ENCODE measurements at regions not wholly inside any gene's neighbourhood (a gene's known extent, or its start where the extent isn't known, plus 50 kb on each side); places are given as distances from the start of the nearest gene placed in this dataset.

GRCh38 chr2:192438239-192438638 is 243.5 kb upstream of the TMEFF2 start:
- intact Hi-C loops (cut with DNase I; ENCODE audit: low total_unique reads): no loop called here
- H3K4me3 ChIP-seq: no peak overlapping the region

GRCh38 chr2:192437653-192438052 is 242.9 kb upstream of the TMEFF2 start:
- Histone ChIP-seq H3K9me3 (no peaks in the 10 kb centered on the region), H3K36me3 (no peaks in the 10 kb centered on the region), H3K27ac (no peak overlapping the region), H3K4me1 (no peaks in the 10 kb centered on the region), H3K27me3 (no peaks in the 10 kb centered on the region), H3K4me3 (no peak overlapping the region)
- intact Hi-C loops (cut with DNase I; ENCODE audit: low total_unique reads): no loop called here
- TF ChIP-seq POLR2A (IDR thresholded peaks at IDR 0.05): no peak
- no peak for TF ChIP-seq POLR2AphosphoS5 (IDR thresholded peaks at IDR 0.05)
- no peak for TF ChIP-seq CTCF (IDR thresholded peaks at IDR 0.05)
- DNase-seq (ENCODE audit: low spot score in 2 of 2): no peak

More at GRCh38 chr2:192438239-192438638, 243.5 kb upstream of the TMEFF2 start:
- no peak for TF ChIP-seq POLR2AphosphoS5 (IDR thresholded peaks at IDR 0.05)
- TF ChIP-seq CTCF (IDR thresholded peaks at IDR 0.05): no peak
- no peak for TF ChIP-seq POLR2A (IDR thresholded peaks at IDR 0.05)
- Histone ChIP-seq H3K27me3 (no peaks in the 10 kb centered on the region), H3K27ac (no peak overlapping the region), H3K36me3 (no peaks in the 10 kb centered on the region), H3K4me1 (no peaks in the 10 kb centered on the region), H3K9me3 (no peaks in the 10 kb centered on the region)
- no peak for DNase-seq (ENCODE audit: low spot score in 2 of 2)

- no peaks in the 10 kb centered on the region for H3K4me1 ChIP-seq
- H3K36me3 ChIP-seq: no peaks in the 10 kb centered on the region
- intact Hi-C loops (cut with DNase I; ENCODE audit: low total_unique reads): no loop called here
- H3K27ac ChIP-seq: no peak overlapping the region
- H3K4me3 ChIP-seq: no peak overlapping the region
- TF ChIP-seq CTCF (IDR thresholded peaks at IDR 0.05) (no peak), POLR2AphosphoS5 (IDR thresholded peaks at IDR 0.05) (no peak), POLR2A (IDR thresholded peaks at IDR 0.05) (no peak)
- no peaks in the 10 kb centered on the region for H3K9me3 ChIP-seq
- no peaks in the 10 kb centered on the region for H3K27me3 ChIP-seq
- DNase-seq (ENCODE audit: low spot score in 2 of 2): no peak
These were observed 229.5 kb upstream of the TMEFF2 start for GRCh38 chr2:192424243-192424642.

GRCh38 chr2:192419786-192420185 is 225.1 kb upstream of the TMEFF2 start:
- no peaks in the 10 kb centered on the region for H3K36me3 ChIP-seq
- intact Hi-C loops (cut with DNase I; ENCODE audit: low total_unique reads): no loop called here

GRCh38 chr2:192416060-192416459 is 221.3 kb upstream of the TMEFF2 start:
- no peaks in the 10 kb centered on the region for H3K4me1 ChIP-seq
- H3K27ac ChIP-seq: no peak overlapping the region
- peaks cover 0 to 11% of the 10 kb centered on the region in 2 donors for H3K9me3 ChIP-seq
- no peak overlapping the region for H3K4me3 ChIP-seq
- H3K27me3 ChIP-seq: peaks cover 0 to 3% of the 10 kb centered on the region in 2 donors
- no peak for TF ChIP-seq POLR2A (IDR thresholded peaks at IDR 0.05)
- no peak for TF ChIP-seq CTCF (IDR thresholded peaks at IDR 0.05)
- TF ChIP-seq POLR2AphosphoS5 (IDR thresholded peaks at IDR 0.05): no peak
- no peak for DNase-seq (ENCODE audit: low spot score in 2 of 2)
- no peaks in the 10 kb centered on the region for H3K36me3 ChIP-seq
- intact Hi-C loops (cut with DNase I; ENCODE audit: low total_unique reads): no loop called here

More at GRCh38 chr2:192419786-192420185, 225.1 kb upstream of the TMEFF2 start:
- Histone ChIP-seq H3K4me1 (no peaks in the 10 kb centered on the region), H3K27me3 (no peaks in the 10 kb centered on the region), H3K27ac (no peak overlapping the region), H3K9me3 (peaks cover 0 to 3% of the 10 kb centered on the region in 2 donors), H3K4me3 (no peak overlapping the region)
- TF ChIP-seq POLR2AphosphoS5 (IDR thresholded peaks at IDR 0.05) (no peak), POLR2A (IDR thresholded peaks at IDR 0.05) (no peak), CTCF (IDR thresholded peaks at IDR 0.05) (no peak)
- no peak for DNase-seq (ENCODE audit: low spot score in 2 of 2)

Measured in breast epithelium (tissue), 4 donors.